Neural progenitor cell (in vitro differentiated cells): ENCODE measurements at regions not wholly inside any gene's neighbourhood (a gene's known extent, or its start where the extent isn't known, plus 50 kb on each side); places are given as distances from the start of the nearest gene placed in this dataset.

Experiments used
- EZH2 ChIP-seq: fragments of 200-600 bp; sonication (generic); IDR thresholded peaks from 2 replicates; pipeline ENCODE4 v1.6.1; 2017; ENCODE audit warnings: antibody characterized with exemption, mild to moderate bottlenecking, moderate library complexity
- EZH2phosphoT487 ChIP-seq: fragments of 200-600 bp; sonication (generic); IDR thresholded peaks from 2 replicates; pipeline ENCODE4 v1.6.1; 2017; ENCODE audit warnings: antibody characterized with exemption
- TF ChIP-seq, protein P1 (sequence below): fragments of 200-600 bp; sonication (generic); IDR thresholded peaks from 2 replicates; pipeline ENCODE4 v1.5.1; 2017; ENCODE audit warnings: antibody characterized with exemption, mild to moderate bottlenecking

DNA sequence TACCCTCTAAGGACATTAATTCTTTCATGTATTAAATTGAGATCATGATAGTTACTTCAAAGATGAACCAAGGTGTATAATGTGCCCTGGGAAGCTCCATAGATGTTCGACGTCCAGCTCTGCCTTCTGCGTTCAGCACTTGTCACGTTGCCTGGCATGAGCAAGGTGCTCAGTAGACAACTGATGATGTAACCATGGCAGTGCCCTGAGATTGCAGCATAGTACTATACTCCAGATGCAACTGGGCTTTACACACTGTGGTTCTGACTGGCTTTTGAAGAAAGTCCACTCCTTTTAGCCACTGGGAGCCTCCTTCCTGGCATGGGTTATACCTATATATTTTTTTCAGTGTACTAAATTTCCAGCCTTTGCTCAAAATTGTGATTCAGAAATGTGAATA is 355.8 kb upstream of the SORCS1 start:
- TF ChIP-seq EZH2 (no peak), EZH2phosphoT487 (no peak)
- TF ChIP-seq, protein P1, sequence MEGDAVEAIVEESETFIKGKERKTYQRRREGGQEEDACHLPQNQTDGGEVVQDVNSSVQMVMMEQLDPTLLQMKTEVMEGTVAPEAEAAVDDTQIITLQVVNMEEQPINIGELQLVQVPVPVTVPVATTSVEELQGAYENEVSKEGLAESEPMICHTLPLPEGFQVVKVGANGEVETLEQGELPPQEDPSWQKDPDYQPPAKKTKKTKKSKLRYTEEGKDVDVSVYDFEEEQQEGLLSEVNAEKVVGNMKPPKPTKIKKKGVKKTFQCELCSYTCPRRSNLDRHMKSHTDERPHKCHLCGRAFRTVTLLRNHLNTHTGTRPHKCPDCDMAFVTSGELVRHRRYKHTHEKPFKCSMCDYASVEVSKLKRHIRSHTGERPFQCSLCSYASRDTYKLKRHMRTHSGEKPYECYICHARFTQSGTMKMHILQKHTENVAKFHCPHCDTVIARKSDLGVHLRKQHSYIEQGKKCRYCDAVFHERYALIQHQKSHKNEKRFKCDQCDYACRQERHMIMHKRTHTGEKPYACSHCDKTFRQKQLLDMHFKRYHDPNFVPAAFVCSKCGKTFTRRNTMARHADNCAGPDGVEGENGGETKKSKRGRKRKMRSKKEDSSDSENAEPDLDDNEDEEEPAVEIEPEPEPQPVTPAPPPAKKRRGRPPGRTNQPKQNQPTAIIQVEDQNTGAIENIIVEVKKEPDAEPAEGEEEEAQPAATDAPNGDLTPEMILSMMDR = no peak
